ENCODE measurements at regions not wholly inside any gene's neighbourhood (a gene's known extent, or its start where the extent isn't known, plus 50 kb on each side); places are given as distances from the start of the nearest gene placed in this dataset.
"Not testable (repeated sequence)": the region's sequence is repeated elsewhere in the genome, so short reads cannot be mapped to it uniquely, and the experiment has no call there.

- DNase-seq (ENCODE audit: low spot score) = peak; percentile 80
These were observed 62.9 kb downstream of the GLRX5 start for GRCh38 chr14:95597784-95598211.

GRCh38 chr14:95601650-95602049 lies 66.8 kb downstream of the GLRX5 start:
- no peak for DNase-seq (ENCODE audit: low spot score)

- no peak for DNase-seq (ENCODE audit: low spot score)
These were observed 68.6 kb downstream of the GLRX5 start for GRCh38 chr14:95603415-95603814.

GRCh38 chr14:95606266-95606665 lies 71.4 kb downstream of the GLRX5 start:
- no peak for DNase-seq (ENCODE audit: low spot score)

GRCh38 chr14:95608637-95609235 lies 73.9 kb downstream of the GLRX5 start:
- DNase-seq (ENCODE audit: low spot score) = no peak

GRCh38 chr14:95609398-95609990 lies 74.6 kb downstream of the GLRX5 start:
- DNase-seq (ENCODE audit: low spot score) = peak; percentile 67

GRCh38 chr14:95611293-95611880 lies 74.8 kb upstream of the TCL1B start:
- DNase-seq (ENCODE audit: low spot score) = no peak

GRCh38 chr14:95614349-95614748 lies 71.9 kb upstream of the TCL1B start:
- DNase-seq (ENCODE audit: low spot score) = no peak

GRCh38 chr14:95616745-95617144 lies 69.5 kb upstream of the TCL1B start:
- DNase-seq (ENCODE audit: low spot score) = no peak

- DNase-seq (ENCODE audit: low spot score) = no peak
These were observed 66.3 kb upstream of the TCL1B start for GRCh38 chr14:95619785-95620417.

GRCh38 chr14:95620659-95621059 lies 65.6 kb upstream of the TCL1B start:
- DNase-seq (ENCODE audit: low spot score) = no peak

- DNase-seq (ENCODE audit: low spot score) = no peak
These were observed 63.0 kb upstream of the TCL1B start for GRCh38 chr14:95623195-95623594.

GRCh38 chr14:95625710-95626109 lies 60.5 kb upstream of the TCL1B start:
- DNase-seq (ENCODE audit: low spot score) = not testable (repeated sequence)

GRCh38 chr14:95635051-95635450 lies 51.2 kb upstream of the TCL1B start:
- DNase-seq (ENCODE audit: low spot score) = no peak
